Fibroblast of villous mesenchyme (primary cell): ENCODE measurements at regions not wholly inside any gene's neighbourhood (a gene's known extent, or its start where the extent isn't known, plus 50 kb on each side); places are given as distances from the start of the nearest gene placed in this dataset.

Experiments
- DNase-seq: peaks from one replicate; pipeline ENCODE4 v3.0.0-alpha.2; 2010; ENCODE audit warnings: low read depth
- H3K4me3 ChIP-seq: 2 replicates; pipeline ENCODE4 v1.5.1; 2011; ENCODE audit warnings: low read depth, mild to moderate bottlenecking, low read length
- TF ChIP-seq, protein P1 (sequence below): IDR thresholded peaks from 2 replicates; pipeline ENCODE4 v1.5.1; 2012; ENCODE audit warnings: low read depth, mild to moderate bottlenecking, low read length; ENCODE audit not compliant: insufficient read depth

- DNase-seq: no peak
- no peak overlapping the region for H3K4me3 ChIP-seq
- TF ChIP-seq, protein P1, sequence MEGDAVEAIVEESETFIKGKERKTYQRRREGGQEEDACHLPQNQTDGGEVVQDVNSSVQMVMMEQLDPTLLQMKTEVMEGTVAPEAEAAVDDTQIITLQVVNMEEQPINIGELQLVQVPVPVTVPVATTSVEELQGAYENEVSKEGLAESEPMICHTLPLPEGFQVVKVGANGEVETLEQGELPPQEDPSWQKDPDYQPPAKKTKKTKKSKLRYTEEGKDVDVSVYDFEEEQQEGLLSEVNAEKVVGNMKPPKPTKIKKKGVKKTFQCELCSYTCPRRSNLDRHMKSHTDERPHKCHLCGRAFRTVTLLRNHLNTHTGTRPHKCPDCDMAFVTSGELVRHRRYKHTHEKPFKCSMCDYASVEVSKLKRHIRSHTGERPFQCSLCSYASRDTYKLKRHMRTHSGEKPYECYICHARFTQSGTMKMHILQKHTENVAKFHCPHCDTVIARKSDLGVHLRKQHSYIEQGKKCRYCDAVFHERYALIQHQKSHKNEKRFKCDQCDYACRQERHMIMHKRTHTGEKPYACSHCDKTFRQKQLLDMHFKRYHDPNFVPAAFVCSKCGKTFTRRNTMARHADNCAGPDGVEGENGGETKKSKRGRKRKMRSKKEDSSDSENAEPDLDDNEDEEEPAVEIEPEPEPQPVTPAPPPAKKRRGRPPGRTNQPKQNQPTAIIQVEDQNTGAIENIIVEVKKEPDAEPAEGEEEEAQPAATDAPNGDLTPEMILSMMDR: no peak
These were observed 178.2 kb upstream of the ATP5MC3 start for GRCh38 chr2:175359710-175360109.

GRCh38 chr2:175356901-175357300, 175.4 kb upstream of the ATP5MC3 start:
- no peak overlapping the region for H3K4me3 ChIP-seq
- TF ChIP-seq, protein P1: no peak
- DNase-seq: no peak

DNA sequence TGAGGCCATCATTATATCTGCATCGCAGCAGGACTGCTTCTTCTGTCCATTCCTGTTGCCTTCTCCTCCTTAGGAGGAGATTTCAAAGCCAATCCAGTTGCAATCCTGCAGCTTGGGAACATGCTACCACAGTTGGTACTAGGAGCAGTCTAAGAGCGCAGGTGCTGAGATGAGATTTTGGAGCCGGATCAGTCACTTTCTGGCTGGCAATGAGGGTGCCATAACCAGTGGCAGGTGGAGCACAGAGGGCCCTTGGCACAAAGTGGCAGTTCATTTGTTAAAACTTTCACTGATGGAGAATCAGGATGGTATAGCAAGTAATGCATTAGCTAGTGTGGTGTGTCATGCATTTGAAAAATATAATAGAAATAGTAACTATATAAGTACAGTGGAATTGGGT, 173.7 kb upstream of the ATP5MC3 start:
- DNase-seq: no peak
- TF ChIP-seq, protein P1: no peak
- no peak overlapping the region for H3K4me3 ChIP-seq

- TF ChIP-seq, protein P1: no peak
- no peak overlapping the region for H3K4me3 ChIP-seq
- no peak for DNase-seq
These were observed 171.8 kb upstream of the ATP5MC3 start for GRCh38 chr2:175353275-175353674.

- TF ChIP-seq, protein P1: no peak
- H3K4me3 ChIP-seq: no peak overlapping the region
- DNase-seq: no peak
These were observed 170.0 kb upstream of the ATP5MC3 start for GRCh38 chr2:175351512-175351911.

DNA sequence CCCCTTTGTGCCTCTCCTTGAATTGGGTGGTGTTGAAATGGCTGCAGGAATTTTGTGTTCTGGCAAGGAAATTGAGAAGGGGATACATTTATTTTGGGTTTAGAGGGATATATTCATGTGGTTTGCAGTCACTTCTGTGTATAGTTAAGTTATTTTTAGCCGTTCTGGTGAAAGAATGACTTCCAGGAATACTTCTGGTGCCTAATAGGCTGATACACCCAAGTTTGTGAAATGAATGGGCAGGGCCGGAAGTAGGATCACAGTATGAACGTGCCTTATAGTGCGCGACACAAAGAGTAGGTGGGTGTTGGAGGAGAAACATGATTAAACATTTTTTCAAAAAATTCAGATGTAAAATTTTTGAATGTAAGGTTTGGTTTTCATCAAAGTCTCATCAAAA, 168.6 kb upstream of the ATP5MC3 start:
- TF ChIP-seq, protein P1: no peak
- H3K4me3 ChIP-seq: no peak overlapping the region
- DNase-seq: no peak

GRCh38 chr2:175342085-175342484, 160.6 kb upstream of the ATP5MC3 start:
- no peak overlapping the region for H3K4me3 ChIP-seq
- DNase-seq: no peak
- TF ChIP-seq, protein P1: no peak
